ENCODE measurements at regions not wholly inside any gene's neighbourhood (a gene's known extent, or its start where the extent isn't known, plus 50 kb on each side); places are given as distances from the start of the nearest gene placed in this dataset.

DNA sequence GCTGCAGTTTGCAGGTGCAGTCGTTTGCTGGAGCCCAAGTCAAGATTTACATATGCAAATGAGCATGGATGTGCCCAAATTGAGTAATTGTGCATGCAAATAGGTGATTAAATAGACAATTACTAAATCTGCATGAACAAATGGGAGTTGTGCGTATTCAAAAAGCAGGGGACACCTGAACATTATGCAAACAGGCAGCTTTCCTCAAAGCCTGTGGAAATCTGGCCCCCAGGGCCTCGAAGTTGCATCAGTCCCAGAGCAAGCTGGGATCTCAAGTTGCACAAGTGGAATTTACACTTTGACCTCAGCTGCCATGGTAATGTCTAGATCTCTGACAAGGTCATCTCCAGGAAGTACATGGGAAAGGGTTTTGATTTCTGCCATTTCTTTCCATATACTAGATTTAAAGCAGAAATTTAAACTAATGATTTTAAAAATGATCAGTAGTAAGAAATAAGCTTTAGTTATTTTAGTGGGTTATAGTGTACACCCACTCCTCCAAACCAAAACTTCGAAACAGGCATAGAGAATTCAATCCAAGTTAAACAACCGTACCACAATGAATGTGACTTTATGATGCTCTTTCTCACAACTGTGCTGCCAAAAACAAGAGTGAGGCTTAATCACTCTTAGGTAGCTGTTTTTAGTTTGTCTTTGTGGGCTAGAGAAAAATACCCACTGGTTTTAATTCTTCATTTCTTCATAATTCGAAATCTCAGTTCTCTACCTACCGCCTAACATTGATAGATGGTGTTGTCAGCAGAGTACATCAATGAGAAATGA is 110.7 kb downstream of the RND3 start:
- Histone ChIP-seq H3K79me2 (ENCODE audit: insufficient read depth, low read length) (no peaks in the 10 kb centered on the region), H3K4me2 (ENCODE audit: low read length) (no peak overlapping the region), H3K9me2 (ENCODE audit: insufficient read depth) (no peaks in the 10 kb centered on the region), H3K9me3 (ENCODE audit: control insufficient read depth in 1 of 2, insufficient read depth in 1 of 2, low read depth in 1 of 2, low read length in 2 of 2) (no peaks in the 10 kb centered on the region), H3K27me3 (ENCODE audit: insufficient read depth, low read length) (no peaks in the 10 kb centered on the region), H4K20me1 (ENCODE audit: insufficient read depth) (no peaks in the 10 kb centered on the region), H3K4me3 (replicated peaks in 1 of 2; ENCODE audit: low read depth in 1 of 2, low read length in 2 of 2) (no peak overlapping the region), H3K36me3 (ENCODE audit: control insufficient read depth in 1 of 2, insufficient read depth in 2 of 2, low read length in 2 of 2) (no peaks in the 10 kb centered on the region), H3K4me1 (ENCODE audit: control insufficient read depth in 1 of 2, insufficient read depth in 2 of 2, low read length in 2 of 2) (no peaks in the 10 kb centered on the region), H3K9ac (ENCODE audit: low read length) (no peak overlapping the region), H2AFZ (ENCODE audit: low read depth, low read length, poor library complexity, severe bottlenecking) (no peak overlapping the region), H3K27ac (ENCODE audit: low read depth, low read length) (no peak overlapping the region)
- ATAC-seq (no peak), DNase-seq (ENCODE audit: low read depth, low spot score) (no peak)
- intact Hi-C loops (cut with micrococcal nuclease) = no loop called here
- BruUV-seq (replicated peaks) = no TSS peak
- POLR2A ChIA-PET = no interaction called here
- RAD21 ChIA-PET (ENCODE audit: low non-redundant PET in 1 of 2, low total read pairs in 2 of 2, uncharacterized antibody in 2 of 2, unreplicated experiment in 2 of 2) = no interaction called here
- CTCF ChIA-PET = no interaction called here
- TF ChIP-seq CEBPB (IDR thresholded peaks at IDR 0.05; ENCODE audit: low read depth) (0 out of 2 replicates have a peak, but pooled peaks have one; percentile 27), JUND (IDR thresholded peaks at IDR 0.05) (no peak), ZNF274 (IDR thresholded peaks at IDR 0.05; ENCODE audit: low read depth, low read length) (no peak)

DNA sequence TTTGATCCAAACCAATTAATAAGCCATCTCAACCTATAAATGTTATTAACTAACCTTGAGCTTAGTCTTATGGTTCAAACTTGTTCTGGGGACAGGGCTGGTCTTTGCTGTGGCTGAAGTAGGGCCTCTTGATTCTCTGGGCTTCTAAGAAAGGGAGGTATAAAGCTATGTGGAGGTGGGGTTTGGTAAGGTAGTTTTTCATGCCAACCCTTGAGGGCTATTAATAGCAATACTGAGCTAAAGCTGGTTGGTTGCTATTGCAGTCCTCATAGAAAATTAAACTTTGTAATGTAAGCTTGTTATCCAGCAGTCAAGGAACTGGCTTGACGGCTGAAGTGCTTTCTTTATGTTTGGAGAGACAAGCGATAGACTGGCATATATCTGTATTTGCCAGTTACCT is 112.1 kb downstream of the RND3 start:
- ChIA-PET CTCF (no interaction called here), POLR2A (no interaction called here), RAD21 (ENCODE audit: low non-redundant PET in 1 of 2, low total read pairs in 2 of 2, uncharacterized antibody in 2 of 2, unreplicated experiment in 2 of 2) (no interaction called here)
- TF ChIP-seq CBX3 (IDR thresholded peaks at IDR 0.05; ENCODE audit: low read depth) = no peak
- no peak for TF ChIP-seq ELF1 (IDR thresholded peaks at IDR 0.05; ENCODE audit: borderline replicate concordance, low read depth)
- TF ChIP-seq SP1 (IDR thresholded peaks at IDR 0.05; ENCODE audit: low read depth) = no peak
- TF ChIP-seq, protein P1, sequence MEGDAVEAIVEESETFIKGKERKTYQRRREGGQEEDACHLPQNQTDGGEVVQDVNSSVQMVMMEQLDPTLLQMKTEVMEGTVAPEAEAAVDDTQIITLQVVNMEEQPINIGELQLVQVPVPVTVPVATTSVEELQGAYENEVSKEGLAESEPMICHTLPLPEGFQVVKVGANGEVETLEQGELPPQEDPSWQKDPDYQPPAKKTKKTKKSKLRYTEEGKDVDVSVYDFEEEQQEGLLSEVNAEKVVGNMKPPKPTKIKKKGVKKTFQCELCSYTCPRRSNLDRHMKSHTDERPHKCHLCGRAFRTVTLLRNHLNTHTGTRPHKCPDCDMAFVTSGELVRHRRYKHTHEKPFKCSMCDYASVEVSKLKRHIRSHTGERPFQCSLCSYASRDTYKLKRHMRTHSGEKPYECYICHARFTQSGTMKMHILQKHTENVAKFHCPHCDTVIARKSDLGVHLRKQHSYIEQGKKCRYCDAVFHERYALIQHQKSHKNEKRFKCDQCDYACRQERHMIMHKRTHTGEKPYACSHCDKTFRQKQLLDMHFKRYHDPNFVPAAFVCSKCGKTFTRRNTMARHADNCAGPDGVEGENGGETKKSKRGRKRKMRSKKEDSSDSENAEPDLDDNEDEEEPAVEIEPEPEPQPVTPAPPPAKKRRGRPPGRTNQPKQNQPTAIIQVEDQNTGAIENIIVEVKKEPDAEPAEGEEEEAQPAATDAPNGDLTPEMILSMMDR (IDR thresholded peaks at IDR 0.05 in 2 of 3, conservative IDR thresholded peaks at IDR 0.05 in 1 of 3; ENCODE audit: borderline replicate concordance in 1 of 3, insufficient read depth in 1 of 3, low read depth in 2 of 3, low read length in 2 of 3) = no peak
- TF ChIP-seq FOSL1 (IDR thresholded peaks at IDR 0.05; ENCODE audit: low read depth) = no peak
- no peak for TF ChIP-seq EGR1 (IDR thresholded peaks at IDR 0.05; ENCODE audit: low read depth)
- TF ChIP-seq YY1 (IDR thresholded peaks at IDR 0.05; ENCODE audit: extremely low read depth, insufficient replicate concordance, low read depth, low read length) = no peak
- TF ChIP-seq SIN3A (IDR thresholded peaks at IDR 0.05; ENCODE audit: low read depth) = no peak
- no peak for TF ChIP-seq CEBPB (IDR thresholded peaks at IDR 0.05; ENCODE audit: low read depth)
- TF ChIP-seq, protein P2, sequence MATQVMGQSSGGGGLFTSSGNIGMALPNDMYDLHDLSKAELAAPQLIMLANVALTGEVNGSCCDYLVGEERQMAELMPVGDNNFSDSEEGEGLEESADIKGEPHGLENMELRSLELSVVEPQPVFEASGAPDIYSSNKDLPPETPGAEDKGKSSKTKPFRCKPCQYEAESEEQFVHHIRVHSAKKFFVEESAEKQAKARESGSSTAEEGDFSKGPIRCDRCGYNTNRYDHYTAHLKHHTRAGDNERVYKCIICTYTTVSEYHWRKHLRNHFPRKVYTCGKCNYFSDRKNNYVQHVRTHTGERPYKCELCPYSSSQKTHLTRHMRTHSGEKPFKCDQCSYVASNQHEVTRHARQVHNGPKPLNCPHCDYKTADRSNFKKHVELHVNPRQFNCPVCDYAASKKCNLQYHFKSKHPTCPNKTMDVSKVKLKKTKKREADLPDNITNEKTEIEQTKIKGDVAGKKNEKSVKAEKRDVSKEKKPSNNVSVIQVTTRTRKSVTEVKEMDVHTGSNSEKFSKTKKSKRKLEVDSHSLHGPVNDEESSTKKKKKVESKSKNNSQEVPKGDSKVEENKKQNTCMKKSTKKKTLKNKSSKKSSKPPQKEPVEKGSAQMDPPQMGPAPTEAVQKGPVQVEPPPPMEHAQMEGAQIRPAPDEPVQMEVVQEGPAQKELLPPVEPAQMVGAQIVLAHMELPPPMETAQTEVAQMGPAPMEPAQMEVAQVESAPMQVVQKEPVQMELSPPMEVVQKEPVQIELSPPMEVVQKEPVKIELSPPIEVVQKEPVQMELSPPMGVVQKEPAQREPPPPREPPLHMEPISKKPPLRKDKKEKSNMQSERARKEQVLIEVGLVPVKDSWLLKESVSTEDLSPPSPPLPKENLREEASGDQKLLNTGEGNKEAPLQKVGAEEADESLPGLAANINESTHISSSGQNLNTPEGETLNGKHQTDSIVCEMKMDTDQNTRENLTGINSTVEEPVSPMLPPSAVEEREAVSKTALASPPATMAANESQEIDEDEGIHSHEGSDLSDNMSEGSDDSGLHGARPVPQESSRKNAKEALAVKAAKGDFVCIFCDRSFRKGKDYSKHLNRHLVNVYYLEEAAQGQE (IDR thresholded peaks at IDR 0.05; ENCODE audit: low read depth) = no peak
- TF ChIP-seq ZFX (IDR thresholded peaks at IDR 0.05) = no peak
- TF ChIP-seq EZH2 (IDR thresholded peaks at IDR 0.05) = no peak
- no peak for DNase-seq (ENCODE audit: low read depth, low spot score)
- Histone ChIP-seq H4K20me1 (ENCODE audit: insufficient read depth) (no peaks in the 10 kb centered on the region), H3K9me3 (ENCODE audit: control insufficient read depth in 1 of 2, insufficient read depth in 1 of 2, low read depth in 1 of 2, low read length in 2 of 2) (no peaks in the 10 kb centered on the region), H3K9ac (ENCODE audit: low read length) (no peak overlapping the region), H3K36me3 (ENCODE audit: control insufficient read depth in 1 of 2, insufficient read depth in 2 of 2, low read length in 2 of 2) (no peaks in the 10 kb centered on the region), H3K27me3 (ENCODE audit: insufficient read depth, low read length) (no peaks in the 10 kb centered on the region), H3K4me1 (ENCODE audit: control insufficient read depth in 1 of 2, insufficient read depth in 2 of 2, low read length in 2 of 2) (no peaks in the 10 kb centered on the region), H3K79me2 (ENCODE audit: insufficient read depth, low read length) (no peaks in the 10 kb centered on the region), H3K9me2 (ENCODE audit: insufficient read depth) (no peaks in the 10 kb centered on the region), H2AFZ (ENCODE audit: low read depth, low read length, poor library complexity, severe bottlenecking) (no peak overlapping the region), H3K4me2 (ENCODE audit: low read length) (no peak overlapping the region), H3K4me3 (replicated peaks in 1 of 2; ENCODE audit: low read depth in 1 of 2, low read length in 2 of 2) (no peak overlapping the region), H3K27ac (ENCODE audit: low read depth, low read length) (no peak overlapping the region)
- no TSS peak for BruUV-seq (replicated peaks)
- intact Hi-C loops (cut with micrococcal nuclease) = no loop called here
- ATAC-seq = no peak
